GM18861 (cell line): ENCODE measurements at regions not wholly inside any gene's neighbourhood (a gene's known extent, or its start where the extent isn't known, plus 50 kb on each side); places are given as distances from the start of the nearest gene placed in this dataset.
"Not testable (repeated sequence)": the region's sequence is repeated elsewhere in the genome, so short reads cannot be mapped to it uniquely, and the experiment has no call there.

Experiments
- ATAC-seq: cut with Tn5 transposase; IDR thresholded peaks from one replicate; pipeline ENCODE4 v1.9.1; 2021; ENCODE audit not compliant: unreplicated experiment

- no peak for ATAC-seq
These were observed 1606.8 kb downstream of the KHDRBS2 start for GRCh38 chr6:60679175-60679574.

- no peak for ATAC-seq
These were observed 1614.7 kb downstream of the KHDRBS2 start for GRCh38 chr6:60671369-60671768.

- no peak for ATAC-seq
These were observed 1616.0 kb downstream of the KHDRBS2 start for GRCh38 chr6:60670036-60670435.

GRCh38 chr6:60668428-60668827 is 1617.6 kb downstream of the KHDRBS2 start:
- no peak for ATAC-seq

- ATAC-seq = not testable (repeated sequence)
These were observed 1622.8 kb downstream of the KHDRBS2 start for GRCh38 chr6:60663199-60663598.

- no peak for ATAC-seq
These were observed 1642.2 kb downstream of the KHDRBS2 start for GRCh38 chr6:60643870-60644269.

GRCh38 chr6:60639185-60639584 is 1646.8 kb downstream of the KHDRBS2 start:
- ATAC-seq = not testable (repeated sequence)
